ENCODE measurements at regions not wholly inside any gene's neighbourhood (a gene's known extent, or its start where the extent isn't known, plus 50 kb on each side); places are given as distances from the start of the nearest gene placed in this dataset.

DNA sequence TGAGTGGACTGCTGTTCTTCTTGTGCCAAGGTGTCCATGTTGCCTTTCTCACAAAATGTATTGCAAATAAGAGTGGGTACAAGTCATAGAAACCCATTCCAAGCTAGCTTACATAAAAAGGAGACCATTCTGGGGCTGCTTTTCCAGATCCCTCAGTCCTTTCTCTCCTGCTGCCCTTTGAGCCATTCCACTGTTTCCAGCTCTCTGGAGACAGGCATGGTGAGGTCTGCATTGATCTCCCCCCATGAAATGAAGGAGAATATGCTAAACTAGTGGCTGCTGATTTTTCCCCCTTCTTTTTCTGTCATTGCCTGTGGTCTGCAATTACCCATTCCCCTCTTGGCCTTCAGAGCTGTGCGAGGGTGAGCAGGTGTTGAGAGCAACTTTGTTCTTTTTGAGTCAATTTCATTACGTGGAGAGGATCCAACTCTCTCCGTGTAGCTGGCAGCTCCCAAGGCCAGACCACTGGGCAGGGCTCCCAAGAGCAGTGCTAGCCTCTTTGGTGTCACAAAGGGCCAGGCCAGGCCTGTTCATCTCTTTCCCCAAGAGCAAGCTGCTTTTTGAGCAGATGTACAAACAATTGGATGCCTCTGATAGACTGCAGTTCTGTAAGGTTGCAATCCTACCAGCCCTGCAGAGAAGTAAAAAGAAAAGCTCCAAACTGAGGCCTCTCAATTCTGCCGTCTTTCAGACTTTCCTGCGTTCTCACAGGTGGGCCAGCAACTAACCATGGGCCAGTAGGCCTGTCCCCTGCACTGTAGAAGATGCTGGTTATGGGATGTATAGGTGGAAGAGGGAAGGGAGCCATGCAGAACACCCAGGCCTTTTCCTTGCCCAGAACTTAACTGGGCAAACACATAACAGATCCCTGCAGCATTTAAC, 96.1 kb upstream of the ARMC2 start:
- no peak for DNase-seq (ENCODE audit: low read depth)
- TF ChIP-seq, protein P1, sequence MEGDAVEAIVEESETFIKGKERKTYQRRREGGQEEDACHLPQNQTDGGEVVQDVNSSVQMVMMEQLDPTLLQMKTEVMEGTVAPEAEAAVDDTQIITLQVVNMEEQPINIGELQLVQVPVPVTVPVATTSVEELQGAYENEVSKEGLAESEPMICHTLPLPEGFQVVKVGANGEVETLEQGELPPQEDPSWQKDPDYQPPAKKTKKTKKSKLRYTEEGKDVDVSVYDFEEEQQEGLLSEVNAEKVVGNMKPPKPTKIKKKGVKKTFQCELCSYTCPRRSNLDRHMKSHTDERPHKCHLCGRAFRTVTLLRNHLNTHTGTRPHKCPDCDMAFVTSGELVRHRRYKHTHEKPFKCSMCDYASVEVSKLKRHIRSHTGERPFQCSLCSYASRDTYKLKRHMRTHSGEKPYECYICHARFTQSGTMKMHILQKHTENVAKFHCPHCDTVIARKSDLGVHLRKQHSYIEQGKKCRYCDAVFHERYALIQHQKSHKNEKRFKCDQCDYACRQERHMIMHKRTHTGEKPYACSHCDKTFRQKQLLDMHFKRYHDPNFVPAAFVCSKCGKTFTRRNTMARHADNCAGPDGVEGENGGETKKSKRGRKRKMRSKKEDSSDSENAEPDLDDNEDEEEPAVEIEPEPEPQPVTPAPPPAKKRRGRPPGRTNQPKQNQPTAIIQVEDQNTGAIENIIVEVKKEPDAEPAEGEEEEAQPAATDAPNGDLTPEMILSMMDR (IDR thresholded peaks at IDR 0.05; ENCODE audit: control insufficient read depth, extremely low read depth, insufficient read depth), result no peak
- H3K4me3 ChIP-seq (ENCODE audit: low read depth, low read length), result no peak overlapping the region

DNA sequence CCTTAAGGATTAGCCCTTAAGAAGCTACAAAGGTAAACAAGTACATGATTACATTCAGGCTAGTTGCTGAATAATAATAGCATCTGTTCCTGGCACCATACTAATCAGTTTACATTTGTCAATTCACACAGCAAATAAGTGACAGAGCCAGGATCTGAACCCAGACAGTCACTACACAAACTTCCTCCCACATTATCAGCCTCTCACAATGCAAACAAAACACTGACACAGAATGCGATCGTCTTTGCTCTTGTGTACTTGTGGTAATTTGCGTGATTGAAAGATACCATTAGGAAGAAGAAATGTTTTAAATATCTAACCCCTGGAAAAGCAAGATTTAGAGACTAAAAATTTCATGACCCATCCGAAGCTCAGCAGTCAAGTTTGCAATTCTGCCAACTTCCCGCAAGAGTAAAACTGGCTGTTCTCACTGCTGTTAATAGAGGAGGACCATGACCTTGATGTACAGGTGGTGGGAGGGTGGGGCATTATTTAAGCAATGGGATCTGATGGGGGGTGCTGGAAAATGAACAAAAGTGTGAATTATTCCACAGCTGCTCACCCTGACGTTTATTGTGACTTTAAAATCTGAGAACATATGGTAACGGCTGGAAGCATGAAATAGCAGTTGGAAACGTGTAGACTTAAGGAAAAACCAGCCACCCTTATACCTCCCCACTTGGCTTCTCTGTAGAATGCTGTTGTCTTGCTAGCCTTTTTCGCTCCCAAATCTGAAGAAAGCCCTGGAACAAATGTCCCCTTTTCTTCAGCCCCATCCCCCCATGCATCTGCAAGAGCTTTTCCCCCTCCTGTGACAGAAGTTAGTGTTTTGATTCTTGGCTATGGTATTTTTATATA, 95.3 kb upstream of the ARMC2 start:
- peak; percentile 89 for DNase-seq (ENCODE audit: low read depth)
- no peak overlapping the region for H3K4me3 ChIP-seq (ENCODE audit: low read depth, low read length)
- TF ChIP-seq, protein P1 (IDR thresholded peaks at IDR 0.05; ENCODE audit: control insufficient read depth, extremely low read depth, insufficient read depth), result no peak

DNA sequence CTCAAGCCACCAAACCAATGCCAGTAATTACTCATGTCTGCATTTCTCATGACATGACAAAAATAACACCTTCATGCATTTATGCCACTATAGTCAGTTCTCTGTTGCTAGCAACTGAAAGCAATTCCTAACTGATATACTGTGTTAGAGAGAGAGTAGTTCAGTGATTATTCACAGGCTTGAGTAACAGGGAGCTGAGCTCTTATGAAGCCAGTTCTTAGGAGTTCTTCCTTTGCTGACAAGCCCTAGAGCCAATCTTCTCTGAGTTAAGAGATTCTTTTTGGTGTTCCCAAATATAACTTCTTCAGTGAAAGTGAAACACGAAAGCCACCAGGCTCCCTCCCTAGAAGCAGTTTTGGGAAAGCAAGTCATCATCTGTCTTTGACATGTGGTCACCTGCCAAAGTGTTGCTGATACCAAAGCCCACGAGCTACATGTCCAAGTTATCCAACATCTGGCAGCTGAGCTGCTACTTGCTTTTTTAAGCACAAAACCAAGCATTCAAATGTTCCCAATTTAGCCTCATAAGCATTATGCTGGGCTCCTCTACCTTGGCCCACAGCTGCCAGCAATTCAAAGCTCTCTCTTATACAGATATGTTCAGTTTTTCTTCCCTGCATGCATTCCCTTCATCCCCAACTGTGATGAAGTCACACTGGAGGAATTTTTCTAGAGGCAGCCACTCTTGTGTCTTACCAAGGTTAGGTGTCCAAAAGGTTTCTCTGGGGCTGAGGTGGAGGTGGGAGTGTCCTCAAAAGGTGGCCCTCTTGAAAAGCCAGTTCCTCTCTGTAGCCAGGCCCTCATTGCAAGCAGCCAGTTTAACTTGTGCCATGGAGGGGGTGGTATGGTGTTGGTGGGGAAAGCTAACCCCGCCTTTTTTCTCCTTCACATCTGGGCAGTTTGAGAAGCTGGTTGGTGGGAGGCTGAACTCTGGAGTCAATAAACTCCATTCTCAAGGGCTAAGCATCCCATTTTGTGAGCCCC, 92.7 kb upstream of the ARMC2 start:
- TF ChIP-seq, protein P1 (IDR thresholded peaks at IDR 0.05; ENCODE audit: control insufficient read depth, extremely low read depth, insufficient read depth), result no peak
- no peak overlapping the region for H3K4me3 ChIP-seq (ENCODE audit: low read depth, low read length)
- no peak for DNase-seq (ENCODE audit: low read depth)

DNA sequence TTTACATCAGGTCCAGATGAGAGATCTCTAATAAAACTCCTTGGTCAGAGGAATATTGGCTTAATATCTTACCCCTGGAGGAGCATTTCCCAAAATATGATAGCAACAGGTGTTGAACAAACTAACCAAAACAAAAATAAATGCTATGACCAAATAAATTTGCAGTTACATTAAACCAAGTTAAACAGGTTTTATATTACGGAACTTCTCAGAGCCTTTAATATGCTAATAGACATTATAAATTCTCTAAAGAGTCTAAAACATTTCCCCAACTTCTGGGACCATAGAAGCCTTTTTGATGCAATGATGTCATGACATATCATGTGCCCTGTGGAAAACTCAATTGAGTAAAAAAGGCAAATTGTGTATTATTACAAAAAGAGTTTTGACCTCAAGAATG, 90.9 kb upstream of the ARMC2 start:
- DNase-seq (ENCODE audit: low read depth), result no peak
- H3K4me3 ChIP-seq (ENCODE audit: low read depth, low read length), result no peak overlapping the region
- TF ChIP-seq, protein P1 (IDR thresholded peaks at IDR 0.05; ENCODE audit: control insufficient read depth, extremely low read depth, insufficient read depth), result no peak

DNA sequence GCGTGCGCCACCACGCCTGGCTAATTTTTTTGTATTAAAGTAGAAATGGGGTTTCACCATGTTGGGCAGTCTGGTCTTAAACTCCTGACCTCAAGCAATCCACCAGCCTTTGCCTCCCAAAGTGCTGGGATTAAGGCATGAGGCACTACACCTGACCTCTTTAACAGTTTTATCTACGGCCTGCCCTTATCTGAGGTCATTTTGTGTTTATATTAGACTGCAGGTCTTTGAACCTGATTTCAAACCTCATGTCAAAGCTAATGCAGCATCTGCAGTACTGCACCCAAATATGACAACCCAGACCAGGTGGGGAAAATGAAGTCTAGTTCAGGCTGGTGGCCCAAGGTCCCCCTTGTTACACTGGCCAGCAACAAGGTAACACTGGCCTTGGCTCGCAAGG, 89.3 kb upstream of the ARMC2 start:
- TF ChIP-seq, protein P1 (IDR thresholded peaks at IDR 0.05; ENCODE audit: control insufficient read depth, extremely low read depth, insufficient read depth), result no peak
- no peak for DNase-seq (ENCODE audit: low read depth)

More for the DNA sequence above, 89.3 kb upstream of the ARMC2 start:
- H3K4me3 ChIP-seq (ENCODE audit: low read depth, low read length), result no peak overlapping the region

All from LNCaP clone FGC (cell line).